Muscle of arm (tissue), 1 donor: ENCODE measurements at regions not wholly inside any gene's neighbourhood (a gene's known extent, or its start where the extent isn't known, plus 50 kb on each side); places are given as distances from the start of the nearest gene placed in this dataset.
"Not testable (repeated sequence)": the region's sequence is repeated elsewhere in the genome, so short reads cannot be mapped to it uniquely, and the experiment has no call there.

Experiments used
- DNase-seq: peaks from one replicate; pipeline ENCODE4 v3.0.0-alpha.2; 2013

DNA sequence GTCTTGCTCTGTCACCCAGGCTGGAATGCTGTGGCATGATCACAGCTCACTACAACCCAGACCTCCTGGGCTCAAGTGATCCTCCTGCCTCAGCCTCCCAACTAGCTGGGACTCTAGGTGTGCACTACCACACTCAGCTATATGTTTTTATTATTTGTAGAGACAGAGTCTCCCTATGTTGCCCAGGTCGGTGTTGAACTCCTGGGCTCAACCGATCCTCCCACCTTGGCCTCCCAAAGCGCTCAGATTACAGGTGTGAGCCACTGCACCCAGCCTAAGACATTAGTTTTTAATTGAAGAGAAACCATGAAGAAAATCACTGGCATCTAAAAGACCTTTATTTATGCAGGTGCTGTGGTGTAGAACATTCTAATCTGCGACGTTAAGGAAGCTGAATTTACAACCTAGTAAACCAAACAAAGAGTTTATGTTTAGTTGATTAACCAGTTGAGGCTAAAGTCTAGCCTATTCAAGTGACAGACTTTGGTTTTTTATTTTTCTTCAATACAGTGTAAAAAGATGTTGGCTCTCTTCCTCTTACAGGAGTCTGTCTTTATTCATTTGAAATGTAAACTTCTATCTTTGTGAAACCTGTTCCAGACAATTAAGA, 52.5 kb upstream of the NBL1 start:
- no peak for DNase-seq

DNA sequence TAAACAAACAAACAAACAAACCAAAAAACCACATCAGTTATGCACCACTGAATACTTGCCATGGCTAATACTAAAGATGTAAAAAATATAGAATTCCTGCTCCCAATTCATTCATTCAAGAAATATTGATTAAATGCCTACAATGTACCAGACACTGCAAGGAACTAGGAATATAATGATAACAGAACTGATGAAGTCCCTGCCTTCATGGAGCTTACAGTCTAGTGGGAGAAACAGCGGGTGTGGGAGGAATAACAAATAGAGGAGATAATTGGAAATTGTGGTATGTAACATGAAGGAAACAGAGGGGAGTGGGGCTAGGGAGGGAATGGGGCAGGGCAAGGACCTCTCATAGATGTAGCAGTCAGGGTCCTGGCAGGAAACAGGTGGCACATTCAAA, 58.6 kb upstream of the NBL1 start:
- no peak for DNase-seq

DNA sequence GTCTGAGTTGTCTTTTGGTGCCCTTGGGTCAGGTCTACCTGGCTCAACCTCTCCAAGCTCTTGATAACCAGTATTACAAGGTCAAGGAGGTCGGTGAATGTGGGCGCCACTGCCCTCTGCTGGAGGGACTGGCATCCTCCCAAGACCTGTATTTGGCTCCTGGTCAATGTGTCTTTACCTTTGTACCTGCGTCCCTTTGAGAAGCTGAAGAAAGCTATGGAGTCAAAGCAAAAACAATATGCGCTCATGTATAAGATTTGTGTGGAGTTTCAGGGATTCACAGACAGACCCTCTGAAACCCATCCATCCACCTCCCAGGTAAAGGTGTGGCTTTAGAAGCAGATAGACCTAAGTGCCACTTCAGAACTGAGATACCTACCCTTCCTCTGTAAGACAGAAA, 61.8 kb upstream of the NBL1 start:
- no peak for DNase-seq

DNA sequence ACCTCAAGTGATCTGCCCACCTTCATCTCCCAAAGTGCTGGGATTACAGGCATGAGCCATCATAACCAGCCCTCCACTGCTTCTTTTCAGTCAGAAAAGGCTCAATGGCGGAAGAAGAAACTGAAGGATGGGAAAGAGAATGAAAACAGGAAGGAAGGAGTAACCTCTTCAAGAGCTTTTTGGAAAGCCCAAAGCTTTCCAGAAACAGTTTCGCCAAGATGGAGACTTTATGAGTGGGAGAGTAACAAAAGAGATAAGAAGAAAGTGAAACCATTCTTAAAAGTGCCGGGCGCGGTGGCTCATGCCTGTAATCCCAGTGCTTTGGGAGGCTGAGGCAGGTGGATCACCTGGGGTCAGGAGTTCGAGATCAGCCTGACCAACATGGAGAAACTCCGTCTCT, 62.7 kb upstream of the NBL1 start:
- no peak for DNase-seq

DNA sequence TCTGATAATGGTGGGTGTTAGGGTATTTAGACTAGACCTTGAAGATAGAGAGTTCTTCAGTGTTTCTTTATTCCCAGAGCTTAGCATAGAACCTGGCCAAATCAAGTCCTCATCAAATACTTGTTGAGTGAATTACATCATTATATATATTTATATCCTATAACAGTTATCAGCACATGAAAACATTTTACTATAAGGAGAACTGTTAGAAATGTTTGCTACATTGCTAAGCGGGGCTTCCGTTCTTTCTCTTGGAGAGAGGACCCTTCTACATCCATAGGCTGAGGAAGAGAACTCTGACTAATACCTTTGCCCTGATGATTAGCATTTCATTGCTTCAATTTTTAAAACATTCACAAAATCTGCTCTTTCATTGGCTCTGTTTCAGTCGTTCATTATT, 66.5 kb upstream of the NBL1 start:
- no peak for DNase-seq

GRCh38 chr1:19577036-19577435, 67.1 kb upstream of the NBL1 start:
- DNase-seq = peak; percentile 88

DNA sequence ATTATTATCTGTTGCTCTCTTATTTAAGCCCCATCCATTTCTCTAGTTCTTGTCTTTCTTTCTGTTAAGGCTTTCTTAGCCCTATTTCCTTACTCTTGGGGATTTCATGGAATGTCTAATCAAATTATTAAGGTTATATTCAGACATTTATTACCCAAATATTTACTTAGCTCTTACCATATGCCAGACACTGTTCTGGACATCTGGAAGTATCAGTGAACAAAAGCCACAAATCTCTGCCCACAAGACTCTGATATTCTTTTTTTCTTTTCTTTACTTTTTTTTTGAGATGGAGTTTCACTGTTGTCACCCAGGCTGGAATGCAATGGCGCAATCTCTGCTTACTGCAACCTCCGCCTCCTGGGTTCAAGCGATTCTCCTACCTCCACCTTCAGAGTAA, 74.3 kb upstream of the NBL1 start:
- no peak for DNase-seq

- peak; percentile 59 for DNase-seq
These were observed 77.1 kb upstream of the NBL1 start for GRCh38 chr1:19567041-19567440.

DNA sequence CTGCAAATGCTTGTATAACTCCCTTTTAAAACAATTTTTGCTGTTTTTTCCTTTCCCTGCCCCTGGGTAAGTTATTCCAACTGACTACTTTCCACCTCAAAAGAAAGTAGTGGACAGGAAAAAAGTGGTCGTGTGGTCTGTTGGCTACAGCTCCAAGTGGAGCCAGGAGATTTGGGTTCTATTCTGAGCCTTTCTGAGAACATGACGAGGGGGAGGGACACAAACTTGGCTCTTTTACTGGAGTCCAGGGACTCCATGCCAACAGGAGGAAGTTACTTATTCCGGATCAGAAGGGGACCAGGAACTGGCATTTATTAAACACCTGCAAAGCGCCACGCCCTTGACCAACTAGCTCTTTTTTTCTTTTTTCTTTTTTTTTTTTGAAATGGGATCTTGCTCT, 79.0 kb upstream of the CAPZB start:
- DNase-seq = peak; percentile 43

DNA sequence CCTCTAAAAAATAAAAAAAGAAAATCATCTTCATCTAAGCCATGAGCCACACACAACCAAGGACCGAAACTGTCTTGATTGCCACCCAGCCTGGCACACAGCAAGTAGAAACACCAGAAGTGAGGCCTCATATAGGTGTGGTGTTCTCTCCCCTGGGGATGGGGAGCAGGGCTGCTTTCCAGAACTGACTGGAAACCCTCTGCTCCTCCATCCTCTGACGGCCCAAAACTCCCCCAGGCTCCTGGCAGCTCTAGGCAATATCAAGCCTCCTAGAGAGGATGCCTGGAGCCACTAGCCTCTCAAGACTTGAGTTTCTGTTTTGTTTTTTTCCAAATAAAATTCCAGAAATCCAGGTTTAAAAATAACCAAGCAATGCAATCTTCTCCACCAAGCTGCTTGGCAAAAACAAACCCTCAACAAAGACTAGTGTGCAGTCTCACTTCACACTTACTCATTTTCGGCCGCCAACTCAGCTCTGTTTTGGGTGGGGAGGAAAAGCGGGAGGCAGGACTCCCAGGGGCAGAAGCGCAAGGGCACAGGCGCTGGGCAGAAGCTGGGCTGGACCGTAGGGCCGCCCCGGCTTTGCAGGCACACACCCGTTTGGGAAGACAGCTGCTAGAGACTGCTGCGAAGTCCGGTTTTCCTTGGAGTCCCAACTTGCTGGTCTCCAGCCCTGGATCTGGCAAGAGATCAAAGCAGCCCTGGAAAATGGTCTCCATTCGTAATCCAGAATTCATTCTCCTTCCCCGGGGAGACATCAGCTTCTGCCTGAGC, 78.2 kb upstream of the CAPZB start:
- DNase-seq = peak; percentile 89

- no peak for DNase-seq
These were observed 77.5 kb upstream of the CAPZB start for GRCh38 chr1:19562847-19563246.

- DNase-seq = no peak
These were observed 75.1 kb upstream of the CAPZB start for GRCh38 chr1:19560480-19560879.

GRCh38 chr1:19559641-19560040, 74.3 kb upstream of the CAPZB start:
- DNase-seq = no peak

DNA sequence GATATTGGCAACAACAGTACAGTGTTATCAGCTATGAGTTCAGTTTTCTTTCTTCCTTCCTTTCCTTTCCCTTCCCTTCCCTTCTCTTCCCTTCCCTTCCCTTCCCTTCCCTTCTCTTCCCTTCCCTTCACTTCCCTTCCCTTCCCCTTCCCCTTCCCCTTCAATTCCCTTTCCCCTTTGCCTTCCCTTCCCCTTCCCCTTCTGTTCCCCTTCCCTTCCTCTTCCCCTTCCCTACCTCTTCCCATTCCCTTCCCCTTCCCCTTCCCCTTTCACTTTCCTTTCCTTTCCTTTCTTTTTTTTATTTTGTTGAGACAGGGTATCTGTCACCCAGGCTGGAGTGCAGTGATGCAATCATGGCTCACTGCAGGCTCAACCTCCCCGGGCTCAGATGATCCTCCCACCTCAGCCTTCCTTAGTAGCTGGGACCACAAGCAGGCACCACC, 72.3 kb upstream of the CAPZB start:
- no peak for DNase-seq

DNA sequence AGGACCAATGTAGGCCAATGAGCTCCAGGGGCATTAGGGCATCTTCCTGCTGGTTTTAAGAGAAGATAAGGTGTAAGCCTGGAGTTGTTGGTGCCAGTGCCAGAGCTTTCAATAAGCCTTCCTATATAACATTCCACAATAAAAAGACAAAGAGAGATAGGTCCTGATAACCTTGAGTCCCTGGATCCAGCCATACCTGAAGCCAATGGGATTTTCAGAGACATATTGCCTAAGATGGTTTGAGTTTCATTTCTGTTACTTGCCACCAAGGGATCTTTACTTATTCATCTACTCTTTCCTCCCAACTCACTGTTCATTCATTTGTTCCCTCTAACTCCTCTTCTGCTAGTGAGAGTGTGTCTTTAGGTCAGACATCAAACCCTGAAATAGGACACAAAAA, 68.8 kb upstream of the CAPZB start:
- no peak for DNase-seq

- no peak for DNase-seq
These were observed 67.1 kb upstream of the CAPZB start for GRCh38 chr1:19552291-19553010.

DNA sequence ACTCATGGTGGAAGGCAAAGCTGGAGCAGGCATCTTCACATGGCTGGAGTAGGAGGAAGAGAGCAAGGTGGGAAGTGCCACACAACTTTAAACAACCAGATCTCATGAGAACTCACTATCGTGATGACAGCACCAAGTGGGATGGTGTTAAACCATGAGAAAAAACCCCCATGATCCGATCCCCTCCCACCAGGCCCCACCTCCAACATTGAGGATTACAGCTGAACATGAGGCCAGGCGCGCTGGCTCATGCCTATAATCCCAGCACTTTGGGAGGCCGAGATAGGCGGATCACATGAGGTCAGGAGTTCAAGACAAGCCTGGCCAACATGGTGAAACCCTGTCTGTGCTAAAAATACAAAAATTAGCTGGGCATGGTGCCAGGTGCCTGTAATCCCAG, 66.5 kb upstream of the CAPZB start:
- DNase-seq = not testable (repeated sequence)

DNA sequence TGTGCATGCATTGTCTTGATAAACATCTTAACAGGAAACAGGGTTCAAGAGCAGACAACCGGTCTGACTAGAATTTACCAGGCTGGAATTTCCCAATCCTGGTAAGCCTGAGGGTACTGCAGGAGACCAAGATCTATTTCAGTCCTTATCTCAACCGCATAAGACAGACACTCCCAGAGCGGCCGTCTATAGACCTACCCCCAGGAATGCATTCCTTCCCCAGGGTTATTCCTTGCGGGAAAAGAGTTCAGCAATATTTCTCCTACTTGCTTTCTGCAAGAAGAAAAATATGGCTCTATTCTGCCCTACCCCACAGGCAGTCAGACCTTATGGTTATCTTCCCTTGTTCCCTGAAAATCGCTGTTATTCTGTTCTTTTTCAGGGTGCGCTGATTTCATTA, 65.1 kb upstream of the CAPZB start:
- DNase-seq = not testable (repeated sequence)

DNA sequence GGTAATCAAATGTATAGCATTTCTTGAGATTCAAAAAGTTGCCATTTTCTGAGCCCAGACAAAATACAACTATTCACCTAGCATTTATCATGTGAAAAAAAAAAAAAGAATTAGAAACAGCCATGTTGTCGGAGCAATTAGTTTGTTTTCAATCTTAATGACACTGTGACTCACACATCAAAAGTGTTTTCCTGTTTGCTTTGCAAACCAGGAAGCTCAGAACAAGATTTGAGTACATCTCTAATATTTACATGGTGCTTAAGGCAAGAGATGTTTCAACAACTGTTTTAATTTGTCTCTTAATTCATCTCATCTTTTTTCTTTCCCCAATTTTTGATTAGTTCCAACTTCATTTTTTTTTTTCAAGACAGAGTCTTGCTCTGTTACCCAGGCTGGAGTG, 62.5 kb upstream of the CAPZB start:
- DNase-seq = no peak

- DNase-seq = no peak
These were observed 51.2 kb upstream of the CAPZB start for GRCh38 chr1:19536519-19536918.

DNA sequence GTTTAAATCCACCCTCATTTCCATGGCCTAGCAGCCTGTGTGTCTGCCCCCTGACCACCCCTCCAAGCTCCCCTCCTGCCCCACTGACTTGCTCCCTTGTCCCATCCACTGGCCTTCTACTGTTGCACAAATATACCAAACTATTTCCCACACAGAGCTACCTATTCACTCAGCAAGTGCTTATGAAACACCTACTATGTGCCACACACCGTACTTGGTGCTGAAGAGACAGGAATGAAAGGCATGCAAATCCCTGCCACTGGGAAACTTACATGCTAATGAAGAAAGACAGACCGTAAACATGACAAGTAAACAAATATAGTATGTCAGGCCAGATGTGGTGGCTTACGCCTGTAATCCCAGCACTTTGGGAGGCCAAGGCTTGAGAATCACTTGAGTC, 49.9 kb upstream of the CAPZB start:
- DNase-seq = no peak
